ENCODE measurements at regions not wholly inside any gene's neighbourhood (a gene's known extent, or its start where the extent isn't known, plus 50 kb on each side); places are given as distances from the start of the nearest gene placed in this dataset.
"Not testable (repeated sequence)": the region's sequence is repeated elsewhere in the genome, so short reads cannot be mapped to it uniquely, and the experiment has no call there.

- no peaks in the 10 kb centered on the region for H3K36me3 ChIP-seq
- no peak overlapping the region for H3K4me3 ChIP-seq
- H3K27ac ChIP-seq: no peak overlapping the region
- H3K9me3 ChIP-seq: no peaks in the 10 kb centered on the region
- H3K4me1 ChIP-seq (ENCODE audit: control insufficient read depth in 1 of 2, low read depth in 2 of 2): no peaks in the 10 kb centered on the region
- ATAC-seq (ENCODE audit: insufficient number of reproducible peaks, low FRiP score, low read depth): no peak
- no peaks in the 10 kb centered on the region for H3K27me3 ChIP-seq (replicated peaks; ENCODE audit: insufficient read depth)
- TF ChIP-seq CTCF (IDR thresholded peaks at IDR 0.05): no peak
- no peak for DNase-seq (ENCODE audit: low spot score)
Observed at GRCh38 chr5:20959347-20959746, 971.3 kb upstream of the CDH18 start.

GRCh38 chr5:20958641-20959040 lies 970.6 kb upstream of the CDH18 start:
- no peaks in the 10 kb centered on the region for H3K4me1 ChIP-seq (ENCODE audit: control insufficient read depth in 1 of 2, low read depth in 2 of 2)
- no peaks in the 10 kb centered on the region for H3K9me3 ChIP-seq
- no peaks in the 10 kb centered on the region for H3K27me3 ChIP-seq (replicated peaks; ENCODE audit: insufficient read depth)
- DNase-seq (ENCODE audit: low spot score) (no peak), ATAC-seq (ENCODE audit: insufficient number of reproducible peaks, low FRiP score, low read depth) (no peak)
- TF ChIP-seq CTCF (IDR thresholded peaks at IDR 0.05): no peak
- H3K4me3 ChIP-seq: no peak overlapping the region
- no peaks in the 10 kb centered on the region for H3K36me3 ChIP-seq
- no peak overlapping the region for H3K27ac ChIP-seq

GRCh38 chr5:20956134-20956533 lies 968.1 kb upstream of the CDH18 start:
- no peaks in the 10 kb centered on the region for H3K9me3 ChIP-seq
- no peak overlapping the region for H3K27ac ChIP-seq
- no peaks in the 10 kb centered on the region for H3K4me1 ChIP-seq (ENCODE audit: control insufficient read depth in 1 of 2, low read depth in 2 of 2)
- no peak for ATAC-seq (ENCODE audit: insufficient number of reproducible peaks, low FRiP score, low read depth)
- H3K27me3 ChIP-seq (replicated peaks; ENCODE audit: insufficient read depth): no peaks in the 10 kb centered on the region
- no peak for DNase-seq (ENCODE audit: low spot score)
- TF ChIP-seq CTCF (IDR thresholded peaks at IDR 0.05): no peak
- no peaks in the 10 kb centered on the region for H3K36me3 ChIP-seq
- H3K4me3 ChIP-seq: no peak overlapping the region

- Histone ChIP-seq H3K9me3 (no peaks in the 10 kb centered on the region), H3K36me3 (no peaks in the 10 kb centered on the region), H3K27me3 (replicated peaks; ENCODE audit: insufficient read depth) (no peaks in the 10 kb centered on the region), H3K4me1 (ENCODE audit: control insufficient read depth in 1 of 2, low read depth in 2 of 2) (no peaks in the 10 kb centered on the region), H3K27ac (no peak overlapping the region), H3K4me3 (no peak overlapping the region)
- DNase-seq (ENCODE audit: low spot score) (no peak), ATAC-seq (ENCODE audit: insufficient number of reproducible peaks, low FRiP score, low read depth) (no peak)
- TF ChIP-seq CTCF (IDR thresholded peaks at IDR 0.05): no peak
Observed at GRCh38 chr5:20949636-20950035, 961.6 kb upstream of the CDH18 start.

- not testable (repeated sequence) for H3K4me3 ChIP-seq; ATAC-seq (ENCODE audit: insufficient number of reproducible peaks, low FRiP score, low read depth); H3K4me1 ChIP-seq (ENCODE audit: control insufficient read depth in 1 of 2, low read depth in 2 of 2); H3K36me3 ChIP-seq; H3K27me3 ChIP-seq (replicated peaks; ENCODE audit: insufficient read depth); H3K27ac ChIP-seq; H3K9me3 ChIP-seq; DNase-seq (ENCODE audit: low spot score)
Observed at GRCh38 chr5:20943183-20943971, 955.4 kb upstream of the CDH18 start.

GRCh38 chr5:20942603-20943002 lies 954.6 kb upstream of the CDH18 start:
- H3K4me1 ChIP-seq (ENCODE audit: control insufficient read depth in 1 of 2, low read depth in 2 of 2); DNase-seq (ENCODE audit: low spot score); ATAC-seq (ENCODE audit: insufficient number of reproducible peaks, low FRiP score, low read depth); H3K27me3 ChIP-seq (replicated peaks; ENCODE audit: insufficient read depth); H3K36me3 ChIP-seq; H3K4me3 ChIP-seq; H3K27ac ChIP-seq; H3K9me3 ChIP-seq: not testable (repeated sequence)

- not testable (repeated sequence) for ATAC-seq (ENCODE audit: insufficient number of reproducible peaks, low FRiP score, low read depth); H3K4me1 ChIP-seq (ENCODE audit: control insufficient read depth in 1 of 2, low read depth in 2 of 2); H3K27ac ChIP-seq; H3K27me3 ChIP-seq (replicated peaks; ENCODE audit: insufficient read depth); H3K4me3 ChIP-seq; H3K9me3 ChIP-seq; H3K36me3 ChIP-seq; DNase-seq (ENCODE audit: low spot score)
Observed at GRCh38 chr5:20940786-20941185, 952.8 kb upstream of the CDH18 start.

- not testable (repeated sequence) for H3K27ac ChIP-seq; H3K36me3 ChIP-seq; ATAC-seq (ENCODE audit: insufficient number of reproducible peaks, low FRiP score, low read depth); DNase-seq (ENCODE audit: low spot score); H3K4me3 ChIP-seq; H3K27me3 ChIP-seq (replicated peaks; ENCODE audit: insufficient read depth); H3K4me1 ChIP-seq (ENCODE audit: control insufficient read depth in 1 of 2, low read depth in 2 of 2); H3K9me3 ChIP-seq
Observed at GRCh38 chr5:20890936-20891335, 902.9 kb upstream of the CDH18 start.

GRCh38 chr5:20875726-20876125 lies 887.7 kb upstream of the CDH18 start:
- H3K4me1 ChIP-seq (ENCODE audit: control insufficient read depth in 1 of 2, low read depth in 2 of 2); ATAC-seq (ENCODE audit: insufficient number of reproducible peaks, low FRiP score, low read depth); H3K27ac ChIP-seq; H3K9me3 ChIP-seq; H3K4me3 ChIP-seq; DNase-seq (ENCODE audit: low spot score); H3K27me3 ChIP-seq (replicated peaks; ENCODE audit: insufficient read depth); H3K36me3 ChIP-seq: not testable (repeated sequence)
